K562 (cell line): ENCODE measurements at regions not wholly inside any gene's neighbourhood (a gene's known extent, or its start where the extent isn't known, plus 50 kb on each side); places are given as distances from the start of the nearest gene placed in this dataset.

Source experiments
- CTCF ChIP-seq, 3 experiments: IDR thresholded peaks in 2 of 3; conservative IDR thresholded peaks in 1 of 3; 2 replicates each; pipeline ENCODE4 v1.5.1; 2011 to 2012; ENCODE audit warnings: low read length in 3 of 3, mild to moderate bottlenecking in 3 of 3, control low read depth in 2 of 3, improper control_type of control experiment in 1 of 3, inconsistent platforms in 1 of 3, low read depth in 1 of 3, mixed read lengths in 1 of 3, moderate library complexity in 1 of 3; ENCODE audit not compliant: insufficient read depth in 2 of 3
- CXXC5 ChIP-seq: fragments of 250-450 bp; sonication (Bioruptor Pico); IDR thresholded peaks from 2 replicates; pipeline ENCODE4 v1.8.0; 2022; ENCODE audit warnings: inconsistent platforms, mild to moderate bottlenecking, moderate library complexity
- HIVEP1 ChIP-seq: fragments of 250-450 bp; sonication (Bioruptor Pico); IDR thresholded peaks from 2 replicates; pipeline ENCODE4 v1.4.0; 2020; ENCODE audit warnings: mild to moderate bottlenecking
- POLR2AphosphoS5 ChIP-seq: IDR thresholded peaks from 2 replicates; pipeline ENCODE4 v1.6.1; 2011; ENCODE audit warnings: mild to moderate bottlenecking, low read depth, low read length, moderate library complexity; ENCODE audit not compliant: control insufficient read depth, insufficient read depth
- TEAD2 ChIP-seq: fragments of 450-650 bp; IDR thresholded peaks from 2 replicates; pipeline ENCODE4 v1.6.1; 2016; ENCODE audit warnings: missing genetic modification characterization, control low read depth, missing compliant biosample characterization
- ZNF561 ChIP-seq: fragments of 450-650 bp; formaldehyde crosslinking; conservative IDR thresholded peaks from 2 replicates; pipeline ENCODE4 v1.4.0; 2020; ENCODE audit warnings: mild to moderate bottlenecking, moderate library complexity
- TF ChIP-seq, protein P1 (sequence below): sonication (generic); formaldehyde crosslinking; IDR thresholded peaks from 2 replicates; pipeline ENCODE4 v1.8.1; 2023; ENCODE audit warnings: mild to moderate bottlenecking, missing genetic modification reagents, moderate library complexity

DNA sequence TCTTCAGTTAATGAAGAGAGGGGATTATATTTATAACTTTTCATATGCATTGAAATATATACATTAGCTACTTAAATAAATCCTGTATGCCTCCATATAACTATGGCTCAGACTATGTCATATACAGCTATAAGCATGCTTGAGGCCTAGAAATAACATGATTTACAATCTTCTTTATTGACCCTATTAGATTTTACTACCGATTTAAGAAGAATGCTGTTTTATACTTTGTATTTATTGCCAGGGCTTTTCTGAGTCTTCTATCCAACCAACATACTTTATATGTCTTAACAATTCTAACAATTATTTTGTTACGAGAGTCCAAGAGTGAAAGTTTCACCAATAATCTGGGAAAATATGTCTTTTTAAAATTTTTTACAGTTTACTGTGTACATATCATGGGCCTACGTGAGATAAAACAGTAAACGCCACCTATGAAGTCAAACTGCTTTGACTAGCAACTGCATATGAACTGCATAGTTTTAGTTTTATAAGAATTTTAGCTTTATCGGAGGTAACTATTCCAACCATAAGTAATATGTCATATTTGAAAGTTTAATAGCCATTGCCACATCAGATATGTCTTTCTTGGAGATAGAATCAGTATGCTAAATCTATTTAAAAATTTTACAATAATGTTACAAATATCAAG is 861.0 kb downstream of the USP25 start:
- TF ChIP-seq CTCF (IDR thresholded peaks at IDR 0.05 in 2 of 3, conservative IDR thresholded peaks at IDR 0.05 in 1 of 3; ENCODE audit: insufficient read depth in 2 of 3, low read depth in 1 of 3, low read length in 3 of 3) (no peak), HIVEP1 (CRISPR knock-in tag) (no peak), POLR2AphosphoS5 (no peak), TEAD2 (tag) (no peak), ZNF561 (CRISPR knock-in tag) (no peak), CXXC5 (CRISPR knock-in tag) (no peak)
- TF ChIP-seq, protein P1, sequence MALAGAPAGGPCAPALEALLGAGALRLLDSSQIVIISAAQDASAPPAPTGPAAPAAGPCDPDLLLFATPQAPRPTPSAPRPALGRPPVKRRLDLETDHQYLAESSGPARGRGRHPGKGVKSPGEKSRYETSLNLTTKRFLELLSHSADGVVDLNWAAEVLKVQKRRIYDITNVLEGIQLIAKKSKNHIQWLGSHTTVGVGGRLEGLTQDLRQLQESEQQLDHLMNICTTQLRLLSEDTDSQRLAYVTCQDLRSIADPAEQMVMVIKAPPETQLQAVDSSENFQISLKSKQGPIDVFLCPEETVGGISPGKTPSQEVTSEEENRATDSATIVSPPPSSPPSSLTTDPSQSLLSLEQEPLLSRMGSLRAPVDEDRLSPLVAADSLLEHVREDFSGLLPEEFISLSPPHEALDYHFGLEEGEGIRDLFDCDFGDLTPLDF (CRISPR knock-in tag): no peak
